Activated CD8-positive, alpha-beta T cell treated with anti-CD3 and anti-CD28 coated beads, Interleukin-2, amount 10 ng/mL, durations not matched to agents 7 days and 5 days (primary cell): ENCODE measurements at regions not wholly inside any gene's neighbourhood (a gene's known extent, or its start where the extent isn't known, plus 50 kb on each side); places are given as distances from the start of the nearest gene placed in this dataset.

Source experiments
- ATAC-seq: fragments of 150-1000 bp; cut with Tn5 transposase; one replicate; pipeline ENCODE4 v1.10.0; 2021; ENCODE audit warnings: moderate library complexity
- CTCF ChIA-PET: fragments of 350-600 bp; sonication (Branson Sonifier 250); formaldehyde crosslinking; loops from one replicate; lab custom pipeline; 2021; ENCODE audit warnings: antibody characterized with exemption; lab: Charles Lee
- POLR2A ChIA-PET: fragments of 350-600 bp; sonication (Branson Sonifier 250); formaldehyde crosslinking; loops from one replicate; lab custom pipeline; 2021; ENCODE audit warnings: antibody characterized with exemption; lab: Charles Lee
- DNase-seq: peaks from one replicate; pipeline ENCODE4 v3.0.0-alpha.2; 2020
- H3K27ac Mint-ChIP-seq: one replicate; pipeline ENCODE4 v1.8.0; 2021; ENCODE audit warnings: mild to moderate bottlenecking, mixed read lengths
- H3K27me3 Mint-ChIP-seq: one replicate; pipeline ENCODE4 v1.8.0; 2021; ENCODE audit warnings: low read depth, mixed read lengths
- H3K36me3 Mint-ChIP-seq: one replicate; pipeline ENCODE4 v1.8.0; 2021; ENCODE audit warnings: low read depth, mixed read lengths
- H3K4me1 Mint-ChIP-seq: one replicate; pipeline ENCODE4 v1.8.0; 2021; ENCODE audit warnings: low read depth, mixed read lengths
- H3K4me3 Mint-ChIP-seq: one replicate; pipeline ENCODE4 v1.8.0; 2021; ENCODE audit warnings: mild to moderate bottlenecking, mixed read lengths
- H3K9me3 Mint-ChIP-seq: one replicate; pipeline ENCODE4 v1.8.0; 2022; ENCODE audit warnings: mixed read lengths; ENCODE audit not compliant: insufficient read depth

GRCh38 chr10:65112573-65112972, 1591.4 kb downstream of the REEP3 start:
- H3K27ac Mint-ChIP-seq, result no peak overlapping the region

GRCh38 chr10:65123120-65123519, 1601.9 kb downstream of the REEP3 start:
- CTCF ChIA-PET, result no interaction called here
- no peak overlapping the region for H3K4me3 Mint-ChIP-seq
- H3K4me1 Mint-ChIP-seq, result no peaks in the 10 kb centered on the region
- peaks cover 6% of the 10 kb centered on the region for H3K9me3 Mint-ChIP-seq
- H3K27me3 Mint-ChIP-seq, result no peaks in the 10 kb centered on the region
- no peaks in the 10 kb centered on the region for H3K36me3 Mint-ChIP-seq
- ATAC-seq (no peak), DNase-seq (no peak)
- H3K27ac Mint-ChIP-seq, result no peak overlapping the region
- POLR2A ChIA-PET, result no interaction called here

More at GRCh38 chr10:65112573-65112972, 1591.4 kb downstream of the REEP3 start:
- no peaks in the 10 kb centered on the region for H3K27me3 Mint-ChIP-seq
- no peak overlapping the region for H3K4me3 Mint-ChIP-seq
- peaks cover 19% of the 10 kb centered on the region for H3K9me3 Mint-ChIP-seq
- ChIA-PET CTCF (no interaction called here), POLR2A (no interaction called here)
- no peak for ATAC-seq
- no peaks in the 10 kb centered on the region for H3K4me1 Mint-ChIP-seq
- no peaks in the 10 kb centered on the region for H3K36me3 Mint-ChIP-seq
- no peak for DNase-seq

- H3K27ac Mint-ChIP-seq, result no peak overlapping the region
- CTCF ChIA-PET, result no interaction called here
- no peaks in the 10 kb centered on the region for H3K36me3 Mint-ChIP-seq
- H3K9me3 Mint-ChIP-seq, result peaks cover 11% of the 10 kb centered on the region
- H3K4me1 Mint-ChIP-seq, result no peaks in the 10 kb centered on the region
- ATAC-seq, result no peak
- no peaks in the 10 kb centered on the region for H3K27me3 Mint-ChIP-seq
- POLR2A ChIA-PET, result no interaction called here
- DNase-seq, result no peak
- H3K4me3 Mint-ChIP-seq, result no peak overlapping the region
Measured at GRCh38 chr10:65125212-65125611, 1604.0 kb downstream of the REEP3 start.

GRCh38 chr10:65126288-65126687, 1605.1 kb downstream of the REEP3 start:
- no peak for DNase-seq
- no peak for ATAC-seq
- H3K4me3 Mint-ChIP-seq, result no peak overlapping the region
- POLR2A ChIA-PET, result no interaction called here
- H3K9me3 Mint-ChIP-seq, result peaks cover 11% of the 10 kb centered on the region
- no peaks in the 10 kb centered on the region for H3K36me3 Mint-ChIP-seq
- no peak overlapping the region for H3K27ac Mint-ChIP-seq
- no peaks in the 10 kb centered on the region for H3K27me3 Mint-ChIP-seq
- CTCF ChIA-PET, result no interaction called here
- H3K4me1 Mint-ChIP-seq, result no peaks in the 10 kb centered on the region

- CTCF ChIA-PET, result no interaction called here
- POLR2A ChIA-PET, result no interaction called here
- H3K9me3 Mint-ChIP-seq, result peaks cover 11% of the 10 kb centered on the region
- DNase-seq (no peak), ATAC-seq (no peak)
- H3K27ac Mint-ChIP-seq, result no peak overlapping the region
- H3K27me3 Mint-ChIP-seq, result no peaks in the 10 kb centered on the region
- H3K4me1 Mint-ChIP-seq, result no peaks in the 10 kb centered on the region
- H3K36me3 Mint-ChIP-seq, result no peaks in the 10 kb centered on the region
- no peak overlapping the region for H3K4me3 Mint-ChIP-seq
Measured at GRCh38 chr10:65128277-65128676, 1607.1 kb downstream of the REEP3 start.

GRCh38 chr10:65130162-65130758, 1609.1 kb downstream of the REEP3 start:
- H3K4me1 Mint-ChIP-seq, result no peaks in the 10 kb centered on the region
- peaks cover 15% of the 10 kb centered on the region for H3K9me3 Mint-ChIP-seq
- ATAC-seq (no peak), DNase-seq (no peak)
- no peak overlapping the region for H3K4me3 Mint-ChIP-seq
- POLR2A ChIA-PET, result no interaction called here
- H3K27ac Mint-ChIP-seq, result no peak overlapping the region
- CTCF ChIA-PET, result no interaction called here
- no peaks in the 10 kb centered on the region for H3K36me3 Mint-ChIP-seq
- H3K27me3 Mint-ChIP-seq, result no peaks in the 10 kb centered on the region

- Mint-ChIP-seq H3K4me1 (no peaks in the 10 kb centered on the region), H3K36me3 (no peaks in the 10 kb centered on the region), H3K27ac (no peak overlapping the region), H3K9me3 (peaks cover 14% of the 10 kb centered on the region), H3K27me3 (no peaks in the 10 kb centered on the region), H3K4me3 (no peak overlapping the region)
- ChIA-PET POLR2A (no interaction called here), CTCF (no interaction called here)
- DNase-seq (no peak), ATAC-seq (no peak)
Measured at GRCh38 chr10:65133652-65134051, 1612.5 kb downstream of the REEP3 start.

- ChIA-PET CTCF (no interaction called here), POLR2A (no interaction called here)
- H3K27ac Mint-ChIP-seq, result no peak overlapping the region
- peaks cover 11% of the 10 kb centered on the region for H3K9me3 Mint-ChIP-seq
- H3K4me3 Mint-ChIP-seq, result no peak overlapping the region
- DNase-seq (no peak), ATAC-seq (no peak)
- no peaks in the 10 kb centered on the region for H3K27me3 Mint-ChIP-seq
- no peaks in the 10 kb centered on the region for H3K4me1 Mint-ChIP-seq
- H3K36me3 Mint-ChIP-seq, result no peaks in the 10 kb centered on the region
Measured at GRCh38 chr10:65135508-65135907, 1614.3 kb downstream of the REEP3 start.

- ATAC-seq (no peak), DNase-seq (no peak)
- no peak overlapping the region for H3K27ac Mint-ChIP-seq
- ChIA-PET CTCF (no interaction called here), POLR2A (no interaction called here)
- no peak overlapping the region for H3K4me3 Mint-ChIP-seq
- peaks cover 8% of the 10 kb centered on the region for H3K9me3 Mint-ChIP-seq
- no peaks in the 10 kb centered on the region for H3K36me3 Mint-ChIP-seq
- H3K27me3 Mint-ChIP-seq, result no peaks in the 10 kb centered on the region
- no peaks in the 10 kb centered on the region for H3K4me1 Mint-ChIP-seq
Measured at GRCh38 chr10:65142641-65143435, 1621.6 kb downstream of the REEP3 start.

- Mint-ChIP-seq H3K9me3 (peaks cover 8% of the 10 kb centered on the region), H3K27ac (no peak overlapping the region), H3K4me1 (no peaks in the 10 kb centered on the region), H3K27me3 (no peaks in the 10 kb centered on the region), H3K4me3 (no peak overlapping the region), H3K36me3 (no peaks in the 10 kb centered on the region)
- no peak for ATAC-seq
- ChIA-PET POLR2A (no interaction called here), CTCF (no interaction called here)
- DNase-seq, result no peak
Measured at GRCh38 chr10:65143723-65144122, 1622.5 kb downstream of the REEP3 start.

- ATAC-seq, result no peak
Measured at GRCh38 chr10:65149878-65150277, 1628.7 kb downstream of the REEP3 start.

GRCh38 chr10:65166272-65166671, 1645.1 kb downstream of the REEP3 start:
- ATAC-seq (no peak), DNase-seq (no peak)
- H3K36me3 Mint-ChIP-seq, result no peaks in the 10 kb centered on the region
- POLR2A ChIA-PET, result no interaction called here
- H3K27ac Mint-ChIP-seq, result no peak overlapping the region
- H3K27me3 Mint-ChIP-seq, result no peaks in the 10 kb centered on the region
- H3K4me1 Mint-ChIP-seq, result no peaks in the 10 kb centered on the region
- peaks cover 12% of the 10 kb centered on the region for H3K9me3 Mint-ChIP-seq
- CTCF ChIA-PET, result no interaction called here
- no peak overlapping the region for H3K4me3 Mint-ChIP-seq

More at GRCh38 chr10:65149878-65150277, 1628.7 kb downstream of the REEP3 start:
- peaks cover 8% of the 10 kb centered on the region for H3K9me3 Mint-ChIP-seq
- ChIA-PET CTCF (no interaction called here), POLR2A (no interaction called here)
- no peak for DNase-seq
- H3K4me3 Mint-ChIP-seq, result no peak overlapping the region
- H3K27me3 Mint-ChIP-seq, result no peaks in the 10 kb centered on the region
- H3K27ac Mint-ChIP-seq, result no peak overlapping the region
- no peaks in the 10 kb centered on the region for H3K36me3 Mint-ChIP-seq
- no peaks in the 10 kb centered on the region for H3K4me1 Mint-ChIP-seq
